ENCODE measurements at regions not wholly inside any gene's neighbourhood (a gene's known extent, or its start where the extent isn't known, plus 50 kb on each side); places are given as distances from the start of the nearest gene placed in this dataset.

DNA sequence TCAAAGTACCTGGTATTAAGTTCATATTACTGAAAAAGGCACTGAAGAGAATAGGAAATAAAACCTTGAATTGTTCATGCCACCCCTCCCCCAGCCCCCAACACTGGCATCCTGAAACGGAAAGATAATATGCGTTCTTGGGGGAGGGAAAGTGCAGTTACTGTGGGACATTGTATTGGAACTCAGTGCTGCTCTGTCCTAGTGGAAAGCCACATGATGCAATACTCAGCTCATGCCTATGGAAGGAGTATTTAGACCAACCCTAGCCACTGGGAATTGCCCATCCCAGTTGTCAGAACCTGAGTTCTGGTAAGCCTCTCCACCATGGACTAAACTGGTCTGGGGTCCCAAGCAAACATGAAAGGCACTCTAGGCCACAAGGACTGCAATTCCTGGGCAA lies 680.8 kb upstream of the BCHE start:
- TF ChIP-seq POLR2AphosphoS5 (IDR thresholded peaks at IDR 0.05; ENCODE audit: low read depth, low read length): no peak
- no peak for TF ChIP-seq POLR2A (IDR thresholded peaks at IDR 0.05; ENCODE audit: low read depth, low read length)
- TF ChIP-seq TAF1 (IDR thresholded peaks at IDR 0.05; ENCODE audit: low read depth, low read length): no peak
- no peak for TF ChIP-seq PAX5 (IDR thresholded peaks at IDR 0.05; ENCODE audit: insufficient read depth, low read length, severe bottlenecking)
